SK-N-MC (cell line): ENCODE measurements at regions not wholly inside any gene's neighbourhood (a gene's known extent, or its start where the extent isn't known, plus 50 kb on each side); places are given as distances from the start of the nearest gene placed in this dataset.

Source experiments
- DNase-seq: peaks from one replicate; pipeline ENCODE4 v3.0.0-alpha.2; 2011; ENCODE audit warnings: low read depth, low spot score
- H3K27ac ChIP-seq: fragments of 200-600 bp; sonication (generic); 2 replicates; pipeline ENCODE4 v1.5.1; 2016; ENCODE audit warnings: mixed run types
- H3K36me3 ChIP-seq: fragments of 200-600 bp; sonication (generic); 2 replicates; pipeline ENCODE4 v1.6.1; 2017; ENCODE audit warnings: antibody characterized with exemption, low read length, mixed read lengths; ENCODE audit not compliant: insufficient read depth
- H3K4me3 ChIP-seq: fragments of 200-600 bp; sonication (generic); 2 replicates; pipeline ENCODE4 v1.5.1; 2016
- H3K9ac ChIP-seq: fragments of 200-600 bp; sonication (generic); 2 replicates; pipeline ENCODE4 v1.8.0; 2017; ENCODE audit warnings: mixed run types, mixed read lengths; ENCODE audit not compliant: insufficient read length
- H3K9me3 ChIP-seq: fragments of 200-600 bp; sonication (generic); 2 replicates; pipeline ENCODE4 v1.6.1; 2017; ENCODE audit warnings: low read depth, mild to moderate bottlenecking, antibody characterized with exemption, low read length, moderate library complexity, mixed read lengths
- EZH2 ChIP-seq: fragments of 200-600 bp; sonication (generic); IDR thresholded peaks from one replicate; pipeline ENCODE4 v1.6.1; 2017; ENCODE audit warnings: antibody characterized with exemption
- FOXP2 ChIP-seq: optimal IDR thresholded peaks from 2 replicates; pipeline ENCODE3; 2011; ENCODE audit warnings: mild to moderate bottlenecking, moderate library complexity; ENCODE audit not compliant: insufficient read depth; ENCODE audit errors: extremely low read length, control extremely low read depth
- POLR2AphosphoS5 ChIP-seq: IDR thresholded peaks from 2 replicates; pipeline ENCODE4 v1.6.1; 2012; ENCODE audit warnings: mild to moderate bottlenecking, low read depth, low read length, borderline replicate concordance

DNA sequence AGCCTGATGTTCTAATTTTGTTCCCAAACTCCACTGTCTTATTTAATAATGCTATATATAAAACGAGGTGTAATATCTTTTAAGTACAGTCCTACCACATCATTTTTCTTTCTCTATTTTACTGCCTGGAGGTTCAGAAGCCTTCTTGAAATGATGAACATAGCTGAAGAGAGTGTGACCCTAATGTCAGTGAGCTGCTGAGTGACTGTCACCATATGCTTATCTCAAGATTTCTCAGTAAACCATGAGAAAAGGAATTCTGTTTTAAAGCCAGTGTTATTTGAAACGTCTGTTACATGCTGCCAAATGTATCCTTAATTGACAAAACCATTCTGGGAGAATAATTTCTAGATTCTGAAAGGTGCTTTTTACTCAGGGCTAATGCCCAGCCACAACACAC is 503.5 kb upstream of the TMPRSS15 start:
- TF ChIP-seq POLR2AphosphoS5: no peak
- no peak for TF ChIP-seq FOXP2
- no peak for TF ChIP-seq EZH2
- DNase-seq: no peak
- no peak overlapping the region for H3K4me3 ChIP-seq
- no peak overlapping the region for H3K27ac ChIP-seq
- H3K9me3 ChIP-seq: no peaks in the 10 kb centered on the region
- H3K36me3 ChIP-seq: no peaks in the 10 kb centered on the region
- H3K9ac ChIP-seq: no peak overlapping the region

DNA sequence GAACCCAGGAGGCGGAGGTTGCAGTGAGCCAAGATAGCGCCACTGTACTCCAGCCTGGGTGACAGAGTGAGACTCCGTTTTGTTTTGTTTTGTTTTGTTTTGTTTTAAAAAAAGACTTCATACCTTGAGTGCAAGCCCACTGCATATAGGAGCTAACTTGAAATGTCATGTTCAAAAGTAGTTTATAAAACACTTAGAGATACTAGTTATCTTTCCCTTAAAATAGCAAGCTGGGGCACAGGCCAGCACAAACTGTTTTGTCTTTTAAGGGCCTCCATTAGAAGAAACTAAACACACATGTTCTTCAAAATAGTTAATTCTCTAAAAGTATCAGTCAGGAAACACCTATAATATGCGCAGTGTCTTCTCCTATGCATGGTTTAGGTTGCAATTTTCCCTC is 505.1 kb upstream of the TMPRSS15 start:
- H3K27ac ChIP-seq: no peak overlapping the region
- H3K9ac ChIP-seq: no peak overlapping the region
- no peak for DNase-seq
- no peak overlapping the region for H3K4me3 ChIP-seq
- H3K36me3 ChIP-seq: no peaks in the 10 kb centered on the region
- TF ChIP-seq FOXP2 (no peak), POLR2AphosphoS5 (no peak), EZH2 (no peak)
- H3K9me3 ChIP-seq: no peaks in the 10 kb centered on the region

DNA sequence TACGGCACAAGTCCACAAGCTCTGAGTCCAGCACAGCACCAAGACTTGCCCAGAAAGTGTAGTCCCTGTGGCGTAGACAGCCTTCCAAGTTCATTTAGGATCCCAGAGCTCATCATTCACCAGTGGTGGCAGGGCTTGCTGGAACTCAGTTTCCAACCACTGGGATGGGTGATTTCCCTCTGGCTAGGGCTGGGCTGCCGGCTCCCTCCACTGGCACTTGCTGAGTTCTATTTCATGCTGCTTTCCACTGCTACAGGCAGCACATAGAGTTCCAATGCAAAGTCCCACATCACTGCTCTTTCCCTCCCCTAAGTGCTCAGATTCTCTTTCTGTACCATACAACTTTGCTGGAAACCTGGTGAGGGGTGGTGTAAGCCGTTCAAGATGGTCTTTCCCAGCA is 510.3 kb upstream of the TMPRSS15 start:
- TF ChIP-seq POLR2AphosphoS5: no peak
- no peak for TF ChIP-seq FOXP2
- TF ChIP-seq EZH2: no peak
- Histone ChIP-seq H3K4me3 (no peak overlapping the region), H3K9ac (no peak overlapping the region), H3K9me3 (no peaks in the 10 kb centered on the region), H3K27ac (no peak overlapping the region), H3K36me3 (no peaks in the 10 kb centered on the region)
- DNase-seq: no peak

DNA sequence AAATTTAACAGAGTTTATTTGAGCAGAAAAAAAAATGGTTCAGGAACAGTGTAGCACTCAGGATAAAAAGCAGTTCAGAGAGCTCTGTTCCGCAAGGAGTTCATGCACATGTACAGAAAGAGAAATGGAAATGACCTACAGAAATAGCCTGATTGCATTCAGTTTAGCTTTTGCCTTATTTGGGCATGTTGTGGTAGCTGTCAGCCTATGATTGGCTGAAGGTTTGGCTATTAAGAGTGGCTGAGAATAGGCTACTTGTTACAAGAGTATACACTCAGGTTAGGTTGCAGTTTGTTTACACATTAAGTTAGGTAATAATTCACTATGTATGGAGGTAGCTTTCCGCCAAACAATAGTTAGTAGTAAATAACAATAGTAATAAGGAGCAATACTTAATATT is 511.0 kb upstream of the TMPRSS15 start:
- TF ChIP-seq POLR2AphosphoS5: no peak
- no peak for TF ChIP-seq FOXP2
- TF ChIP-seq EZH2: no peak
- Histone ChIP-seq H3K4me3 (no peak overlapping the region), H3K36me3 (no peaks in the 10 kb centered on the region), H3K9me3 (no peaks in the 10 kb centered on the region), H3K9ac (no peak overlapping the region), H3K27ac (no peak overlapping the region)
- DNase-seq: no peak

DNA sequence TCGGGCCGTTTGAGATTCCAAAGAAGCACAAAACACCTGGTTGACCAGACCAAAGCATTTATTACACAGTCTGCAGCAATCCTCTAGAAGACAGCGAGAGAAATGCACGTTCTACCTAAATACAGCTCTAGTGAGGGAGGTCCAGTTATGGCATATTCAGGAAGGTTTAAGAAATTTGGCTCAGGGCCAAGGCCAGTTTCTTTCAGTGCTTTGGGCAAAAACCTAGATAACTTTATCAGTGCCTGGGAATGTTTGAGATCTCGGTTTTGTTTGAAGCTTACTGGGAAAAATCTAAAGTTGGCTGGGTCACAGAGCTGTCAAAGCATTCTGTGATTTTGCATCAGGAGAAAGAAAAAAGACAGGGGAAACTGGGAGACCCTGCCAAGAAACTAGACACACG is 514.0 kb upstream of the TMPRSS15 start:
- Histone ChIP-seq H3K9me3 (no peaks in the 10 kb centered on the region), H3K36me3 (no peaks in the 10 kb centered on the region), H3K27ac (no peak overlapping the region), H3K9ac (no peak overlapping the region), H3K4me3 (no peak overlapping the region)
- TF ChIP-seq POLR2AphosphoS5 (no peak), FOXP2 (no peak), EZH2 (no peak)
- no peak for DNase-seq

DNA sequence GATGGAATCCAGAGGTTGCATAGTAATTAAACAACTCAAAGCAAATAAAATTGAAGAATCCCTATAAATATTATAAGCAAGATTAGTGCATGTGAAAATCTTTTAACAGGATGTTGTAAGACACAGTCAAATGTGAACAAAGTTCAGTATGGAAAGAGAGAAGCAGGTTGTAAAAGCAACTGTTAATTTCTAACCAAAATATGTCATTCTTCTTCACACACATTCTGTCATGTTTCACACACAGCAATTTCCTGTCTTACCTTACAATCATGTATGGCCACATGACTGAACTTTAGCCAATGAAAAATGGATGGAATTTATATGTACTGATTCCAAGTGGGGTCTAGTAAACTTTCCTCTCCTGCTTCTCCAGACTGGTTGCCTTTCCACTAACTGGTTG is 527.7 kb upstream of the TMPRSS15 start:
- Histone ChIP-seq H3K4me3 (no peak overlapping the region), H3K27ac (no peak overlapping the region), H3K36me3 (no peaks in the 10 kb centered on the region), H3K9me3 (no peaks in the 10 kb centered on the region), H3K9ac (no peak overlapping the region)
- DNase-seq: no peak
- no peak for TF ChIP-seq FOXP2
- TF ChIP-seq POLR2AphosphoS5: no peak

DNA sequence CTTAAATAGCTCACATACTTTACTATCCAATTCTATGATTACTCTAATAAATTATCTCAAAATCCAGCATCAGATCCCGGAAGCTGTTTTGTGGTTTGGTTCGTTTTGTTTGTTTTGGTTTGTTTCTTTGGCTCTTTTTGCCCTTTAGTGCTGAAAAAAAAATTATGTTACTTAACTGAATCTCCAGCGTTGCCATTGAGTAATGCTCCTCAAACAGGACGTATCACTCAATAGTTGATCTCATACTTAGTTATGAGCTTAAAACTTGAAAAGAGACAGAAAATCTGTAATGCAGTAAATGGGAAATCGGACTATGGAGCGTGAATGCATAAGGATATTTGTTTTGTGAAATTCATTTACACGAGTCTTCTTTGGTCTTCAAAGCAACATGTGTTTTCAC is 533.8 kb upstream of the TMPRSS15 start:
- Histone ChIP-seq H3K9ac (no peak overlapping the region), H3K9me3 (no peaks in the 10 kb centered on the region), H3K27ac (no peak overlapping the region), H3K36me3 (no peaks in the 10 kb centered on the region), H3K4me3 (no peak overlapping the region)
- TF ChIP-seq FOXP2 (no peak), POLR2AphosphoS5 (no peak)
- no peak for DNase-seq

DNA sequence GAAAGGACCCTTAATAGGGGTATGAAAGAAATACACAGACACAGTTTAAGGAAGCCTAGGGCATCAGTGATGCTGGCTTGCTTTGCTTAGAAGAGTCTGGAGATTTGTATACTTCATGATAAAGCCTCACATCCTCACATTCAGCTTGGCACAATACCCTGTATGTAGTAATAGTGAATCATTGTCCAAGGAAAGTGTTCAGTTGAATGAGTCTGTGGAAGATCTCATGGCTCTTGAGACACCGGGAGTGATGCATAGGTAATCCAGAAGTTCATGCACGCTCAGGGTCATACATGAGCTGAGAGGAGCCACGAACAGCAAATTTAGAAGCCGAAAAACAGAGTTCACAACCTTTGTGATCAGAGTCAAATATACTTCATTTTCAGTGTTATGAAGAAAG is 537.2 kb upstream of the TMPRSS15 start:
- no peak overlapping the region for H3K4me3 ChIP-seq
- TF ChIP-seq POLR2AphosphoS5: no peak
- no peak for TF ChIP-seq EZH2
- H3K9me3 ChIP-seq: no peaks in the 10 kb centered on the region
- no peak overlapping the region for H3K27ac ChIP-seq
- no peaks in the 10 kb centered on the region for H3K36me3 ChIP-seq
- no peak for DNase-seq
- no peak overlapping the region for H3K9ac ChIP-seq

DNA sequence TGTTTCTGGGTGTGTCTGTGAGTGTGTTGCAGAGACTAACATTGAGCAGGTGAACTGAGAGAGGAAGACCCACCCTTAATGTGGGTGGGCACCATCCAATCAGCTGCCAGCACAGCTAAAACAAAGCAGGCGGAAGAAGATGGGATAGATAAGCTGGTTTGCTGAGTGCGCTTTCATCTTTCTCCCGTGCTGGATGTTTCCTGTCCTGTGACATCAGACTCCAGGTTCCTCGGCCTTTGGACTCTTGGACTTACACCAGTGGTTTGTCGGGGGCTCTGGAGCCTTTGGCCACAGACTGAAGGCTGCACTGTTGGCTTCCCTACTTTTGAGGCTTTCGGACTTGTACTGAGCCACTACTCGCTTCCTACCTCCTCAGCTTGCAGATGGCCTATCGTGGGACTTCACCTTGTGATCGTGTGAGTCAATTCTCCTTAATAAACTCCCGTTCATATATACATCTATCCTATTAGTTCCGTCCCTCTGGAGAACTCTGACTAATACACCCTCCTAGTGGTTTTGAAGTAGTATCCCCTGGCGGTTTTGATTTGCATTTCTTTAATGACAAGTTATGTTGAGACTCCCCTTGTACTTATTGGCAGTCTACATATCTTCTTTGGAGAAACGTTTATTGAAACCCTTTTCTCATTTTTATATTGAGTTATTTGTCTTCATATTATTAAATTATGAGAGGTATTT is 546.6 kb upstream of the TMPRSS15 start:
- no peak for TF ChIP-seq FOXP2
- Histone ChIP-seq H3K9ac (no peak overlapping the region), H3K4me3 (no peak overlapping the region), H3K27ac (no peak overlapping the region), H3K36me3 (no peaks in the 10 kb centered on the region), H3K9me3 (no peaks in the 10 kb centered on the region)
- no peak for DNase-seq
